ENCODE measurements at regions not wholly inside any gene's neighbourhood (a gene's known extent, or its start where the extent isn't known, plus 50 kb on each side); places are given as distances from the start of the nearest gene placed in this dataset.

DNA sequence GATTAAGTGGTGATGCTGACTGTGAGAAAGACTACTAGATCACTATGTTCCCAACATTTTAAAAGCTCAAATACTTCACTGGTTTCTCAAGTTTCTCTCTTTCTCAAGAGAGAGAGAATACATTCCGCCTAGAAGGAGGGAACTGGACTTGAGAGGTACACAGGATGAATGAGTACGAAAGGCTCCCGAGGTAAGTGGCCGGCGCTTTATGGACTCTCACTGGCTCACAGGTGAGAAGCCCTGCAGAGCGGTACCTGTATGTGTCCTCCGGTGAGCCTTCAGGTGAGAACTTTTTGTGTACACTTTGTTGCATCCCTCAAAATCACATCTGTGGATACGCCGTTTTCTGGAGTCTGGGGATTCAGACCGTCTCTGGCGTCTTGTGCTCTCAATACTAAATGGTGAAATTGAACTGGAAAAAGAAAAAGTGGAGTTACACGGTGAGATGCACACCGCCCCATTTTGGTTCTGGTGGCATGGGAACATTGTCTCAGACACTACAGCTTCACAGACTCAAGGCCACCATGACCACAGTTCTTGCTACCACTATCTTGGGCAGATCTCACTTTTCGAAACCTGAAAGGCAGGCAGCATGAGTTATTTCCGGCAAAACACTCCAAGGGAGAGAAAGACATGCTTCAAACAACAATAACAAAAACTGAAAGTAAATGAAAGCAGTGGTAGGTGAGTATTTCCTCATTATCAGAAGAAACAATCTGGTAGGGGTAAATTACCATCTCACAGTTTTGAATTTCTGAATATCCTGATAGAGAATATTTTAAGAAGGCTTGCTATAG lies 418.9 kb downstream of the KLF12 start:
- H3K4me1 ChIP-seq (ENCODE audit: control insufficient read depth, insufficient read depth, low read length): no peaks in the 10 kb centered on the region
- no peaks in the 10 kb centered on the region for H3K9me3 ChIP-seq (ENCODE audit: control insufficient read depth, insufficient read depth, low read depth, low read length)
- ChIA-PET CTCF (no interaction called here), POLR2A (no interaction called here)
- no peak overlapping the region for H3K27ac ChIP-seq (ENCODE audit: extremely low read depth, low read depth, low read length)
- TF ChIP-seq ZBTB48 (tag by site-specific recombination; IDR thresholded peaks at IDR 0.05) (no peak), ZNF701 (tag by site-specific recombination; IDR thresholded peaks at IDR 0.05) (no peak), KLF9 (tag by site-specific recombination; IDR thresholded peaks at IDR 0.05; ENCODE audit: low read depth) (no peak), ZNF292 (tag by site-specific recombination; IDR thresholded peaks at IDR 0.05; ENCODE audit: borderline replicate concordance, low read depth) (no peak), ZNF311 (tag by site-specific recombination; IDR thresholded peaks at IDR 0.05; ENCODE audit: borderline replicate concordance) (no peak)
- peaks cover 0 to 44% of the 10 kb centered on the region in 2 experiments; a peak in 1 of 3 replicates for H3K36me3 ChIP-seq (ENCODE audit: control insufficient read depth in 2 of 2, insufficient read depth in 1 of 2, low read length in 2 of 2)
- H3K4me3 ChIP-seq (ENCODE audit: low read depth, low read length): no peak overlapping the region

DNA sequence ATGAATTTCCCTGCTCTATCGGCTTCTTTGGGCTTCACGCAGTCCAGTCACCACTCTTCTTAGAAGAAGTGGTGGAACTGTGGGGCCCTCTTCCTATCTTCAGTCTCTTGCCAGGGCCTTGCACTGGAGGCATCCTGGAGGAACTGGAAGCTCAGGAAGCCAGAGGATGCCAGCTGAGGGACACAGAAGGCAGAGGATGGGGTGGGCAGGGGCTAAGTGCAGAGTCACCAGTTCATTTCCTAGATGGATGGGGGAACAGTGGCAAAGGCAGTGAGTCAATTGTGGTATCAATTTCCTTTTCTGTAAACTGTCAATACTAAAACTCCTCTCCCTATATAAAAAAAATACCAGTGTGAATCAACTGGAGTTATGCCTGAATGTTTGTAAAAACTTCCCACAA lies 419.7 kb downstream of the KLF12 start:
- Histone ChIP-seq H3K9me3 (ENCODE audit: control insufficient read depth, insufficient read depth, low read depth, low read length) (no peaks in the 10 kb centered on the region), H3K36me3 (ENCODE audit: control insufficient read depth in 2 of 2, insufficient read depth in 1 of 2, low read length in 2 of 2) (peaks cover 0 to 44% of the 10 kb centered on the region in 2 experiments; a peak in 1 of 3 replicates), H3K4me1 (ENCODE audit: control insufficient read depth, insufficient read depth, low read length) (no peaks in the 10 kb centered on the region), H3K4me3 (ENCODE audit: low read depth, low read length) (no peak overlapping the region), H3K27ac (ENCODE audit: extremely low read depth, low read depth, low read length) (no peak overlapping the region)
- ChIA-PET POLR2A (no interaction called here), CTCF (interaction anchor here (0.7 kb wide), 1 partner anchor 43 kb away, joined by 4 read pairs; no protein-coding TSS in a partner anchor)
- no peak for TF ChIP-seq ZFP41 (tag by site-specific recombination; IDR thresholded peaks at IDR 0.05; ENCODE audit: borderline replicate concordance)
- no peak for TF ChIP-seq GFI1B (tag by site-specific recombination; IDR thresholded peaks at IDR 0.05)
- TF ChIP-seq ZNF174 (tag by site-specific recombination; IDR thresholded peaks at IDR 0.05): no peak
- TF ChIP-seq ZSCAN23 (tag by site-specific recombination; IDR thresholded peaks at IDR 0.05): no peak
- no peak for TF ChIP-seq ZNF223 (tag by site-specific recombination; IDR thresholded peaks at IDR 0.05)
- TF ChIP-seq, protein P1, sequence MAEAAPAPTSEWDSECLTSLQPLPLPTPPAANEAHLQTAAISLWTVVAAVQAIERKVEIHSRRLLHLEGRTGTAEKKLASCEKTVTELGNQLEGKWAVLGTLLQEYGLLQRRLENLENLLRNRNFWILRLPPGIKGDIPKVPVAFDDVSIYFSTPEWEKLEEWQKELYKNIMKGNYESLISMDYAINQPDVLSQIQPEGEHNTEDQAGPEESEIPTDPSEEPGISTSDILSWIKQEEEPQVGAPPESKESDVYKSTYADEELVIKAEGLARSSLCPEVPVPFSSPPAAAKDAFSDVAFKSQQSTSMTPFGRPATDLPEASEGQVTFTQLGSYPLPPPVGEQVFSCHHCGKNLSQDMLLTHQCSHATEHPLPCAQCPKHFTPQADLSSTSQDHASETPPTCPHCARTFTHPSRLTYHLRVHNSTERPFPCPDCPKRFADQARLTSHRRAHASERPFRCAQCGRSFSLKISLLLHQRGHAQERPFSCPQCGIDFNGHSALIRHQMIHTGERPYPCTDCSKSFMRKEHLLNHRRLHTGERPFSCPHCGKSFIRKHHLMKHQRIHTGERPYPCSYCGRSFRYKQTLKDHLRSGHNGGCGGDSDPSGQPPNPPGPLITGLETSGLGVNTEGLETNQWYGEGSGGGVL (tag by site-specific recombination; IDR thresholded peaks at IDR 0.05): no peak
- TF ChIP-seq, protein P2, sequence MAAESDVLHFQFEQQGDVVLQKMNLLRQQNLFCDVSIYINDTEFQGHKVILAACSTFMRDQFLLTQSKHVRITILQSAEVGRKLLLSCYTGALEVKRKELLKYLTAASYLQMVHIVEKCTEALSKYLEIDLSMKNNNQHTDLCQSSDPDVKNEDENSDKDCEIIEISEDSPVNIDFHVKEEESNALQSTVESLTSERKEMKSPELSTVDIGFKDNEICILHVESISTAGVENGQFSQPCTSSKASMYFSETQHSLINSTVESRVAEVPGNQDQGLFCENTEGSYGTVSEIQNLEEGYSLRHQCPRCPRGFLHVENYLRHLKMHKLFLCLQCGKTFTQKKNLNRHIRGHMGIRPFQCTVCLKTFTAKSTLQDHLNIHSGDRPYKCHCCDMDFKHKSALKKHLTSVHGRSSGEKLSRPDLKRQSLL (tag by site-specific recombination; IDR thresholded peaks at IDR 0.05): no peak
- no peak for TF ChIP-seq ZNF155 (tag by site-specific recombination; IDR thresholded peaks at IDR 0.05)
- TF ChIP-seq ZSCAN30 (tag by site-specific recombination; IDR thresholded peaks at IDR 0.05): no peak
- TF ChIP-seq ZNF48 (tag by site-specific recombination; IDR thresholded peaks at IDR 0.05): no peak
- TF ChIP-seq, protein P3, sequence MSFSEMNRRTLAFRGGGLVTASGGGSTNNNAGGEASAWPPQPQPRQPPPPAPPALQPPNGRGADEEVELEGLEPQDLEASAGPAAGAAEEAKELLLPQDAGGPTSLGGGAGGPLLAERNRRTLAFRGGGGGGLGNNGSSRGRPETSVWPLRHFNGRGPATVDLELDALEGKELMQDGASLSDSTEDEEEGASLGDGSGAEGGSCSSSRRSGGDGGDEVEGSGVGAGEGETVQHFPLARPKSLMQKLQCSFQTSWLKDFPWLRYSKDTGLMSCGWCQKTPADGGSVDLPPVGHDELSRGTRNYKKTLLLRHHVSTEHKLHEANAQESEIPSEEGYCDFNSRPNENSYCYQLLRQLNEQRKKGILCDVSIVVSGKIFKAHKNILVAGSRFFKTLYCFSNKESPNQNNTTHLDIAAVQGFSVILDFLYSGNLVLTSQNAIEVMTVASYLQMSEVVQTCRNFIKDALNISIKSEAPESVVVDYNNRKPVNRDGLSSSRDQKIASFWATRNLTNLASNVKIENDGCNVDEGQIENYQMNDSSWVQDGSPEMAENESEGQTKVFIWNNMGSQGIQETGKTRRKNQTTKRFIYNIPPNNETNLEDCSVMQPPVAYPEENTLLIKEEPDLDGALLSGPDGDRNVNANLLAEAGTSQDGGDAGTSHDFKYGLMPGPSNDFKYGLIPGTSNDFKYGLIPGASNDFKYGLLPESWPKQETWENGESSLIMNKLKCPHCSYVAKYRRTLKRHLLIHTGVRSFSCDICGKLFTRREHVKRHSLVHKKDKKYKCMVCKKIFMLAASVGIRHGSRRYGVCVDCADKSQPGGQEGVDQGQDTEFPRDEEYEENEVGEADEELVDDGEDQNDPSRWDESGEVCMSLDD (tag by site-specific recombination; IDR thresholded peaks at IDR 0.05): no peak
- TF ChIP-seq ZNF548 (tag by site-specific recombination; IDR thresholded peaks at IDR 0.05): no peak
- no peak for TF ChIP-seq ZNF169 (tag by site-specific recombination; IDR thresholded peaks at IDR 0.05)
- TF ChIP-seq, protein P4, sequence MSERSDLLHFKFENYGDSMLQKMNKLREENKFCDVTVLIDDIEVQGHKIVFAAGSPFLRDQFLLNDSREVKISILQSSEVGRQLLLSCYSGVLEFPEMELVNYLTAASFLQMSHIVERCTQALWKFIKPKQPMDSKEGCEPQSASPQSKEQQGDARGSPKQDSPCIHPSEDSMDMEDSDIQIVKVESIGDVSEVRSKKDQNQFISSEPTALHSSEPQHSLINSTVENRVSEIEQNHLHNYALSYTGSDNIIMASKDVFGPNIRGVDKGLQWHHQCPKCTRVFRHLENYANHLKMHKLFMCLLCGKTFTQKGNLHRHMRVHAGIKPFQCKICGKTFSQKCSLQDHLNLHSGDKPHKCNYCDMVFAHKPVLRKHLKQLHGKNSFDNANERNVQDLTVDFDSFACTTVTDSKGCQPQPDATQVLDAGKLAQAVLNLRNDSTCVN (tag by site-specific recombination; optimal IDR thresholded peaks at IDR 0.05): no peak
- TF ChIP-seq, protein P5, sequence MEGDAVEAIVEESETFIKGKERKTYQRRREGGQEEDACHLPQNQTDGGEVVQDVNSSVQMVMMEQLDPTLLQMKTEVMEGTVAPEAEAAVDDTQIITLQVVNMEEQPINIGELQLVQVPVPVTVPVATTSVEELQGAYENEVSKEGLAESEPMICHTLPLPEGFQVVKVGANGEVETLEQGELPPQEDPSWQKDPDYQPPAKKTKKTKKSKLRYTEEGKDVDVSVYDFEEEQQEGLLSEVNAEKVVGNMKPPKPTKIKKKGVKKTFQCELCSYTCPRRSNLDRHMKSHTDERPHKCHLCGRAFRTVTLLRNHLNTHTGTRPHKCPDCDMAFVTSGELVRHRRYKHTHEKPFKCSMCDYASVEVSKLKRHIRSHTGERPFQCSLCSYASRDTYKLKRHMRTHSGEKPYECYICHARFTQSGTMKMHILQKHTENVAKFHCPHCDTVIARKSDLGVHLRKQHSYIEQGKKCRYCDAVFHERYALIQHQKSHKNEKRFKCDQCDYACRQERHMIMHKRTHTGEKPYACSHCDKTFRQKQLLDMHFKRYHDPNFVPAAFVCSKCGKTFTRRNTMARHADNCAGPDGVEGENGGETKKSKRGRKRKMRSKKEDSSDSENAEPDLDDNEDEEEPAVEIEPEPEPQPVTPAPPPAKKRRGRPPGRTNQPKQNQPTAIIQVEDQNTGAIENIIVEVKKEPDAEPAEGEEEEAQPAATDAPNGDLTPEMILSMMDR (tag by site-specific recombination; IDR thresholded peaks at IDR 0.05): no peak
- no peak for TF ChIP-seq ZNF274 (IDR thresholded peaks at IDR 0.05; ENCODE audit: low read length)
- TF ChIP-seq ZNF274 (tag by site-specific recombination; IDR thresholded peaks at IDR 0.05; ENCODE audit: borderline replicate concordance): no peak
- TF ChIP-seq ZNF792 (tag by site-specific recombination; IDR thresholded peaks at IDR 0.05): no peak

Data from HEK293 (cell line).